ENCODE measurements at regions not wholly inside any gene's neighbourhood (a gene's known extent, or its start where the extent isn't known, plus 50 kb on each side); places are given as distances from the start of the nearest gene placed in this dataset.

DNA sequence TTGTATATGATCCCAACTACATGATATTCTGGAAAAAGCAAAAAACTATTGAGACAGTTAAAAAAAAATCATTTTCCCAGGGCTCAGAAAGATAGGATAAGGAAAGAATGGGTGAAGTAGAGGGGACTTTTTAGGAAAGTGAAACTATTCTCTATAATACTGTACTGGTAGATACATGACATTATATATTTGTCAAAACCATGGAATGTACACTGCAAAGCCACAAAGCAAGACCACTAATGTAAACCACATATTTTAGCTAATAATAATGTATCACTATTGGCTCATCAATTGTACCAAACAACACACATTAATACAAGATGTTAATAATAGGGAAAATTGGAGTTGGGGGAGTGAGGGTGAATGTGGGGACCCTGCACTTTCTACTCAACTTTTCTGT is 182.6 kb downstream of the EFNB2 start:
- ChIA-PET POLR2A (no interaction called here), CTCF (interaction anchor here (1.7 kb wide), 1 partner anchor 183 kb away, joined by 4 read pairs; no protein-coding TSS in a partner anchor), RAD21 (ENCODE audit: low non-redundant PET in 1 of 2, low total read pairs in 2 of 2, uncharacterized antibody in 2 of 2, unreplicated experiment in 2 of 2) (no interaction called here)
- Histone ChIP-seq H3K4me2 (ENCODE audit: low read length) (no peak overlapping the region), H2AFZ (ENCODE audit: low read depth, low read length, poor library complexity, severe bottlenecking) (no peak overlapping the region), H4K20me1 (ENCODE audit: insufficient read depth) (no peaks in the 10 kb centered on the region), H3K9me3 (ENCODE audit: control insufficient read depth in 1 of 2, insufficient read depth in 1 of 2, low read depth in 1 of 2, low read length in 2 of 2) (no peaks in the 10 kb centered on the region), H3K9me2 (ENCODE audit: insufficient read depth) (no peaks in the 10 kb centered on the region), H3K36me3 (ENCODE audit: control insufficient read depth in 1 of 2, insufficient read depth in 2 of 2, low read length in 2 of 2) (no peaks in the 10 kb centered on the region), H3K27ac (ENCODE audit: low read depth, low read length) (no peak overlapping the region), H3K27me3 (ENCODE audit: insufficient read depth, low read length) (no peaks in the 10 kb centered on the region), H3K79me2 (ENCODE audit: insufficient read depth, low read length) (no peaks in the 10 kb centered on the region), H3K9ac (ENCODE audit: low read length) (no peak overlapping the region), H3K4me1 (ENCODE audit: control insufficient read depth in 1 of 2, insufficient read depth in 2 of 2, low read length in 2 of 2) (peaks cover 26 to 49% of the 10 kb centered on the region in 2 experiments), H3K4me3 (replicated peaks in 1 of 2; ENCODE audit: low read depth in 1 of 2, low read length in 2 of 2) (no peak overlapping the region)
- ATAC-seq: no peak
- no TSS peak for BruUV-seq (replicated peaks)
- no peak for DNase-seq (ENCODE audit: low read depth, low spot score)
- intact Hi-C loops (cut with micrococcal nuclease): no loop called here
- TF ChIP-seq FOSL1 (IDR thresholded peaks at IDR 0.05; ENCODE audit: low read depth) (no peak), ELF1 (IDR thresholded peaks at IDR 0.05; ENCODE audit: borderline replicate concordance, low read depth) (no peak), MAX (IDR thresholded peaks at IDR 0.05) (no peak), ZNF274 (IDR thresholded peaks at IDR 0.05; ENCODE audit: low read depth, low read length) (no peak), ZFX (IDR thresholded peaks at IDR 0.05) (no peak), REST (IDR thresholded peaks at IDR 0.05; ENCODE audit: low read depth) (no peak), EZH2 (IDR thresholded peaks at IDR 0.05) (no peak)
- TF ChIP-seq, protein P1, sequence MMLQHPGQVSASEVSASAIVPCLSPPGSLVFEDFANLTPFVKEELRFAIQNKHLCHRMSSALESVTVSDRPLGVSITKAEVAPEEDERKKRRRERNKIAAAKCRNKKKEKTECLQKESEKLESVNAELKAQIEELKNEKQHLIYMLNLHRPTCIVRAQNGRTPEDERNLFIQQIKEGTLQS (IDR thresholded peaks at IDR 0.05): no peak

Data from HCT116 (cell line).